GM21619 (cell line): ENCODE measurements at regions not wholly inside any gene's neighbourhood (a gene's known extent, or its start where the extent isn't known, plus 50 kb on each side); places are given as distances from the start of the nearest gene placed in this dataset.
A peak's percentile ranks its signal among the peaks of the same experiment; 100 is the strongest.
"Not testable (repeated sequence)": the region's sequence is repeated elsewhere in the genome, so short reads cannot be mapped to it uniquely, and the experiment has no call there.

Experiments
- ATAC-seq: cut with Tn5 transposase; IDR thresholded peaks from one replicate; pipeline ENCODE4 v1.9.1; 2021; ENCODE audit not compliant: unreplicated experiment

DNA sequence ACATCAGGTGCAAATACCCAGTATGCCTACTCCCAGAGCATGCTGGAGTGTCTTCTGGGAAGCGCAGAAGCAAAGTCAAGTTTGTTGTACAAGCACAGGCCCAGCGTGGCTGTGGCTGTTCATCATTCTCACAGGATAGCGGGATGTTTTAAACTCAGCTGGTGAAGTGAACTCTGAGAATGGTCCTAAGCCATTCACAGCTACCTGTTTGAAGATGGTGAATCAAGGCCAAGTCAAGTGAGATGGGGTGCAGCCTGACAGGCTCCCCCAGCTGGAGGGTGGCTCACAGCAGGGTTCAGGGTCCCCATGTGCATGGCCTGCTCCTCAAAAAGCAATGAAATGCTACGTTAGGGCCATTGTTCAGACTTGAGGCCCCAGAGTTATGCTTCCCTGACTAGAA, 304.7 kb upstream of the FOXQ1 start:
- ATAC-seq = no peak

GRCh38 chr6:1004885-1005630, 306.8 kb upstream of the FOXQ1 start:
- ATAC-seq = no peak

DNA sequence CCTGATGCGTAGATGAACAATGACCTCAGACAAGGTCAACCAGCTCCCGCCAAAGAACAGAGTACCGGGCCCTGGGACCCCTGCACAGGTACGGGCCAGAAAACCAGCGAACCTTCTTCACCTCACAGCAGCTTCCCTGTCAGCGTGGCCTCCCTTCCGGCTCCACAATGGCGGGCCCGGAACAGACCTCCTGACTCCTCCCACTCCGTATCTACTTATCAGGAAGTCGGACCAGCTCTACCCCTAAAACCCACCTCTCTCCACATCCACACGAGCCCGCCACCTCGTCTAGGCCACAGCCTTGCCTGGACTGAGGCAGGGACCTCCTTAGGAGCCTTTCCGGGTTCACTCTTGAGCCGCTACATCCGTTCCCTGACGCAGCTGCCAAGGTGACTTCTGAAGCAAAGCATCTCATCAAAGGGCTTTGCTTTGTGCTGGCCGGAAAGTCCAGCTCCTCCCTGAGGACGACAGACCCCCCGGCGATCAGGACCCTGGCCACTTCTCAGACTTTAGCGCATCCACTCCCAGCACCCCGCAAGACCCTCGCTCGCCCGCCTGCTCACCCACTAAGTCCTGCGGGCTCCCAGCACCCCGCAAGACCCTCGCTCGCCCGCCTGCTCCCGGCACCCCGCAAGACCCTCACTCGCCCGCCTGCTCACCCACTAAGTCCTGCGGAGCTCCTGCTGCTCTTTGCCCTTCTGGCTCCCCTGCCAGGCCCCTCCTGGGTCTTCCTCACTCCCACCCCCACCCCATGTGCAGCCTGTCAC, 308.3 kb upstream of the FOXQ1 start:
- ATAC-seq = no peak

DNA sequence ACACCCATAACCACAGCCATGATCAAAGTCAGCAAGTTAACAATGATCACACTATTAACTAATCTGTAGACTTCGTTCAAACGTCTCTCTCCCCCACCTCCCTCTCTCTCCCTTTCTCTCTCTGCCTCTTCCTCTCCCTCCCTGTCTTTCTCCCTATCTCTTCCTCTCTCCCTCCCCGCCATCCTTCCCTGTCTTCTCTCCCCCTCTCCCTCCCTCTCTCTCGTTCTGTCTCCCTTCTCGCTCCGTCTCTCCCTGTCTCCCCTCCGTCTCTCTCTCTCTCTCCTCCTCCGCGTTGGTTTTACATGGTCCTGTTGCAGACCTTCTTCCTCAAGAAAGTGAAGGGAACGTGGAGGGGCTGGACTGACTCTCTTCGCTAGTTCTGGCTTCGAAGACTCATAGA, 308.9 kb upstream of the FOXQ1 start:
- ATAC-seq = no peak

DNA sequence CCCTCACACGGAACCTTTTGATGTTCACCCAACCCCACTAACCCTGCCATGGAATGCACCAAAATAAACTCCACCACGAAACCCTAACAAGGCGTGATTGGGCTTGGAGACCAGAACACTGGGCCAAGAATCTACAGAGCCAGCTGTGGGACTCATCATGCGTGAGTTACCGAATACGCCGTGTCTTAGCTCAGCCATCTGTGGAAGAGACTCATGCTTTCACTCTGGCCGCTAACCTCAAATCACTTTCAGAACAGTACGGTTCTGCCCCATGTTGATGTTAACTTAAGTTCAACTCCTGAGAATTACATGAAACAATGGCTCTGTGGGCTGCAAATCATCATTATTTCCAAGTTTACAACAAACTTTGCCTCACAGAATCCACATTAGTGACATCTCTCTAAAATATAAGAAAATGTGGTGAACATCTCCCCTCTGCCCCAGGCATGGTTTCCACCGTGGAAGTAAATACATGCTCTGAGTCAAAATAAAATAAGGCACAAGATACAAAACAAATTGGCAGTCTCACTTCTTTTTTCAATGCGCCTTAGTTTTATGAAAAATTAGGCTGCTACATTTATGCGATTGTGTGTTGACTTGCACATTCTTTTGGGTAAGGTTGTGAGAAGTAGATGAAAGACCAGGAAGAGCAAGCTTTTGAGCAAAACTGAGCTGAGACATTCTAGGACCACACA, 308.9 kb upstream of the EXOC2 start:
- ATAC-seq = peak; percentile 62

- no peak for ATAC-seq
Measured at GRCh38 chr6:999552-999951, 306.6 kb upstream of the EXOC2 start.

- ATAC-seq = no peak
Measured at GRCh38 chr6:998551-998950, 305.6 kb upstream of the EXOC2 start.

DNA sequence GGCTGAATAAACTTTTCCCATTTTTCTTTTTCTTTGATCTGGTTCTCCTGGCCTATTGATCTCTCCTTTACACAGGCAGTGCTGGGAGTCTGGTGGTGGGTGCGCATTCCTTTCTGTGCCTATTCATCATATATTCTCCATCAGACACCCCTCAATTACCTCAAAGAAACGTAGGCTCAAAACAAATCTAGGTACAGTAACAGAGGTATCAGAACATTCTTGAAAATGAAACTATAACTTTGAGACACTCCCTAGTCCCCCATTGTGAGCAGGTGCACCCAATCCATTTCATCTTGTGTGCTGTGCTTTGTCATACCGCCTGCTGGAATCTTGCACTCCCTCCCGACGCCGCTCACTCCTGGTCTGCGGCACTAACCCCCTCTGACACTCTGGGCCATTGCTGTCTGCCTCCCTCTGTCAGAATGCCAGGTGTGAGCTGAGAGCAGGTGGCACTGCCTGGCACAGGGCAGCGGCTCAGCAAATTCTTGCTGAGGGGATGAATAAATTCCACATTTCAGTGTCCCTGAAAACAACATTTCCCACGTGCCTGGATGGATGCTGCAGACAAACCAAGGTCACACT, 303.4 kb upstream of the EXOC2 start:
- ATAC-seq = no peak

DNA sequence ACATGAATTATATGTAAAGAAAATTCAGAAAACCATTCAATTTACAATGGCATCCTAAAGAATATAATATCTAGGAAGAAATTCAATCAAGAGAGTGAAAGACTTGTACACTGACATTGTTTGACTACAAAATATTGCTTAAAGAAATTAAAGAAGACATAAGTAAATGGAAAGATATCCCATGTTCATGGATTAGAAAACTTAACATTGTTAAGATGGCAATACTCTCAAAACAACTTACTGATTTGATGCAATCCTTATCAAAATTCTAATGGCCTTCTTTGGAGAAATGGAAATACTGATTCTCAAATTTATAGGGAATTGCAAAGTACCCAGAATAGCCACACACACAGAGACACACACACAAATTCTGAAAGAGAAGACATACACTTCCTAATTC, 298.3 kb upstream of the EXOC2 start:
- ATAC-seq = no peak

DNA sequence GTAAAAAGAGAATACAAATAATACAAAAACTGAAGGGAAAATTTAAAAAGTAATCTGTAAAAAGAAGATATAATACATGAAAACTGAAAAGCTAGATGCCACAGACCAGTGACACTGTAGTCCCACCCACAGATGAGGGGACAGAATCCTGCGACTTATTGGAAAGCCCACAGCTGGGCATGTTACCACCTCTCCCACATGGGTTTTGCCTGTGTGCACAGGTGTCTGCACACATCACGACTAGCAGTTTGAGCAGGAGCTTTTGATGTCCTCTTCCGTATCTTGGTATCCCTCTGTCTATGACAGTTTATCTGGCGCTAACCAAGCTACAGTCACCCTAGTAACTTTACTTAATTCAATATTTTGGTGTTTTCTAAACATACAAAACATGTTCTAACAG, 291.1 kb upstream of the EXOC2 start:
- no peak for ATAC-seq

DNA sequence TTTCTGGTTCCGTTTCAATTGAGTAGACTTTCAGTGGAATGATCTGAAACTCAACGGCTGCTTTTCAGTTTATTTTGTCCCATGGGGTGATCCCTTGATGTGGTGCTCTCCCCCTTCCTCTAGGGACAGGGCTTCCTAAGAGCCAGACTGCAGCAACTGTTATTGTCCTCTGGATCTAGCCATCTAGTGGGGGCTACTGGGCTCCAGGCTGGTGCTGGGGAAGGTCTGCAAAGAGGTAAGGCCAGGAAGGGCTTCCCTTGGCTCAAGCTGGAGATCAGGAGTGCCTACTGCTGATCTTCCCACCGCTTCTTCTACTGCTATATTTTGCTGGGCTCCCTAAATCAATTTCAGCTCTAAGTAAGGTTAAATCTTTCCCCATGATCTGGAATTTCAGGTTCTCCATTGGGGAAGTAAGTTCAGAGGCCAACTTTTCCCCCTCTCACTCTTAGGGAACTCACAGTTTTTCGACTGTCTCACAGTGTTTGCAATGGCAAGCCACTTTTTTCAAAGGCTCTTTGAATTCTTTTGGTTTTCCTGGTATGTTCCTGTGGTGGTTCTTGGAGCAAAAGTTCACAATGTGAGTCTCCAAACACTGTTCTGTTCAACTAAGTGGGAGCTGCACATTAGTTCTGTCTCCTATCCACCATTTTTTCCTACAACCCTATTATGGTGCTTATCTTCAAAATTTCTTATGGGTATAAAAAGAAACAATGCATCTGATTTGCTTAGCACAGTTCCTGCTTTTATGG, 286.2 kb upstream of the EXOC2 start:
- no peak for ATAC-seq

- not testable (repeated sequence) for ATAC-seq
Measured at GRCh38 chr6:977226-977625, 284.3 kb upstream of the EXOC2 start.

- no peak for ATAC-seq
Measured at GRCh38 chr6:971981-972640, 279.2 kb upstream of the EXOC2 start.

DNA sequence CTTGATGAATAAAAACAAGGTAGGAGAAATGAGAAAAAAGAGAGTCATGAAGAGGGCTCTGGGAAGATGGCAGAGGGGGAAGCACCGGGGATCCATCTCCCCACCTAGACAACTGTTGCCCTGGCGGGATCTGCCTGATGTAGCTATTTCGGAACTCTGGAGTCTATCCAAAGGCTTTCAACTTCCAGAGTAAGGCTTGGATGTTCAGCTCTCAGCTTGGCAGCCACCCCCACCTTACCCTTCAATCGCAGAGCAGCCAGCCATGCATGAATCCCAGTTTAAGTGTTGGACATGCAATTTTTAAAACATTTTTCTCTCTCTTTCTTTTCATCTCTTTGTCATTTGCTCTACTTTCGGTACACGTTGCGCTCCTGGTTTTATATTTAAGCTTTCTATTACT, 275.9 kb upstream of the EXOC2 start:
- ATAC-seq = no peak

DNA sequence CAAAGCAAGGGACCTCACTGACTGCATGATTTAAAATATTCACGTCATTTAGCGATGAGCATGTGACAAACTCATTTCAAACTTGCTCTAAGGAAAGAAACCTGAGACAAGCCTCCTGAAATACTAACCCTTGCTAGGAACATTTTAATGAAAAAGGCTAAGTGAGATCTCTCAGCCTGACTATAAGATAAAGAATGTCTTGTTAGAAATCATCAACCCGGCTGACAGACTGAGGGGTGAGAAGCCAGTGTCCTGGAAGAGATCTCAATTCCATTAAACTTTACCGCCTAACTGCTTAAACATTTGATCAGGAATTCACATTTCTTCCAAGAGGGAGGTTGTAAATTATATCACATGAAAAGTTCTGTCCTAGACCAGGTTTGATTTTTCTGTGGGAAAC, 274.8 kb upstream of the EXOC2 start:
- no peak for ATAC-seq

DNA sequence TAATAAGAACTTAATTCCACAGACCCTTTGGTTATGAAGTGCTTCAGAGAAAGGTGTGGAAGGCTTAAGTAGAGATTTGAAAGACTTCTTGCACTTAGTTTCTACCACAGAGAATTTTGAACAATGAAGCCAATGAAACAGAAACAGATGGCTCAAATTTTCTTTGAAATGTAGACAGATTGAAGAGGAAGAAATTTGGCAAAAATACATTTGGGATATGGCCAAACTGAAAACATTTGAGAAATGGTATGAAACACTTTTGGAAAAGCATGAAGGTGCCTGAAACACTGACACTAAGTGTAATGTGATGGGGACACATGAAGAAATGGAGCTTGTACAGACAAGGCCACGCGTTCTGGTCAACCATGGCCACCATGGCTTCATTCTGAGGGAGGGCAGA, 272.4 kb upstream of the EXOC2 start:
- no peak for ATAC-seq

- ATAC-seq = no peak
Measured at GRCh38 chr6:963456-963855, 270.5 kb upstream of the EXOC2 start.

- no peak for ATAC-seq
Measured at GRCh38 chr6:961407-961960, 268.5 kb upstream of the EXOC2 start.

- ATAC-seq = no peak
Measured at GRCh38 chr6:960356-960755, 267.4 kb upstream of the EXOC2 start.

DNA sequence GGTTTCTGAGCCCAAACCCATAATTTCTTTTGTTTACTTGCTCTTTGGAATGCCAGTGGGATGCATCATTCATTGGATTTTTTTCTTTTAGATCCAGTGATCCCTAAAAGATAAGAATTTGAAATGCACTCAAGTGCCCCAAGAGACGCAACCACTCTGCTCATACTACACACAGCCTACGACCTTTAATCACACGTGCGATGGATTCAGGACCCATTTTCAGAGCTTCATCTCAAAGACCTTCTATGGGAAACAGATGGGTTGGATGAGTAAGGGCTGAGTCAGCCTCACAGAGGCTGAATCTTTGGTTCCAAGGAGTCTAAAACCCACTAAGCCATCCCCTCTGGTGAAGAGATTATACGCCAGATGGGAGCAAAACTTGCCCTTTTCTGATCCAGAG, 265.5 kb upstream of the EXOC2 start:
- no peak for ATAC-seq
